Coronary artery (tissue), 2 donors: ENCODE measurements at regions not wholly inside any gene's neighbourhood (a gene's known extent, or its start where the extent isn't known, plus 50 kb on each side); places are given as distances from the start of the nearest gene placed in this dataset.

Experiments
- DNase-seq: peaks from one replicate; pipeline ENCODE4 v3.0.0-alpha.2; 2017; ENCODE audit warnings: low spot score
- H3K27ac ChIP-seq, 2 donors: fragments of 200-600 bp; sonication (generic); one replicate each; pipeline ENCODE4 v1.5.1; 2016 to 2019
- H3K4me3 ChIP-seq: fragments of 200-600 bp; sonication (generic); 2 replicates; pipeline ENCODE4 v1.5.1; 2016; ENCODE audit warnings: mild to moderate bottlenecking, moderate library complexity
- TF ChIP-seq, protein P1 (sequence below): fragments of 200-600 bp; sonication (generic); IDR thresholded peaks from one replicate; pipeline ENCODE4 v1.5.1; 2019; ENCODE audit warnings: antibody characterized with exemption

DNA sequence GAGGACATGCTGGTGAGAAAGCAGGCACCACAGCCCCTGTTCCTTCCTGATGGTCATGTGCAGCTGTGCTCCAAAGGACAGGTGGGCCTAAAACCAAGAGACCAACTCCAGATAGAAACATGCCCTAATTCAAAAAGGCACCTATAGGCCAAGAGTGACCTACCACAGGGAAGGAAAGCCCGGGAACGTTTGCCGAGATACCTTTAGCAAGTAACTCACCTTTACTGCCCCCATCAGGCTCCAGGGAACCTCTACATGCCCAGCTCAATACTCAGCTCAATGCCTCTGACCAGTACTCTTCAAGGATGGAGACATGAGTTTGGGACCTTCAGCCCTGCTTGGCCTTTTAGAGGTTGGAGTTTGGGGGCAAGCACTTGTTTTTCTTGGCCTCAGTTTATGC, 172.8 kb upstream of the FSTL4 start:
- TF ChIP-seq, protein P1, sequence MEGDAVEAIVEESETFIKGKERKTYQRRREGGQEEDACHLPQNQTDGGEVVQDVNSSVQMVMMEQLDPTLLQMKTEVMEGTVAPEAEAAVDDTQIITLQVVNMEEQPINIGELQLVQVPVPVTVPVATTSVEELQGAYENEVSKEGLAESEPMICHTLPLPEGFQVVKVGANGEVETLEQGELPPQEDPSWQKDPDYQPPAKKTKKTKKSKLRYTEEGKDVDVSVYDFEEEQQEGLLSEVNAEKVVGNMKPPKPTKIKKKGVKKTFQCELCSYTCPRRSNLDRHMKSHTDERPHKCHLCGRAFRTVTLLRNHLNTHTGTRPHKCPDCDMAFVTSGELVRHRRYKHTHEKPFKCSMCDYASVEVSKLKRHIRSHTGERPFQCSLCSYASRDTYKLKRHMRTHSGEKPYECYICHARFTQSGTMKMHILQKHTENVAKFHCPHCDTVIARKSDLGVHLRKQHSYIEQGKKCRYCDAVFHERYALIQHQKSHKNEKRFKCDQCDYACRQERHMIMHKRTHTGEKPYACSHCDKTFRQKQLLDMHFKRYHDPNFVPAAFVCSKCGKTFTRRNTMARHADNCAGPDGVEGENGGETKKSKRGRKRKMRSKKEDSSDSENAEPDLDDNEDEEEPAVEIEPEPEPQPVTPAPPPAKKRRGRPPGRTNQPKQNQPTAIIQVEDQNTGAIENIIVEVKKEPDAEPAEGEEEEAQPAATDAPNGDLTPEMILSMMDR, result no peak
- DNase-seq, result no peak
- no peak overlapping the region for H3K4me3 ChIP-seq

DNA sequence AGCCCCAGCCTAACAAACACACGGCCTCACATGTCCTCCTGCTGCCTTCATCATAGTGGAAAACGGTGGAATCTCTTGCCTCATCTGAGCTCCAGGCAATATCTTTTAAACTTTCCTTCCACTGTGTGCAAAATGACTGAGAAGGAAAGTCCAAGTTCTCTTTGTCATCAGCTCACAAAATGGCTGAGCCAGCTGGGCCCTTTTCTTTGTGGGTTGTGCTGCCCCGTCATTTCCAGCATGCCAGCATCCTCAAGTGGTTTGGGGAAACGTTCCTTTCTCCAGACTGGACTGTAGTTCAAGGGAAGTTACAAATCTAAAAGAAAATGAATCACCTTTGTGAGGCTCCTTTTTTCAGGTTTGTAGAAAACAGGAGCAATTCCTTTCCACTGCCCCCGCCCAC, 171.1 kb upstream of the FSTL4 start:
- Histone ChIP-seq H3K4me3 (no peak overlapping the region), H3K27ac (no peak overlapping the region)
- TF ChIP-seq, protein P1, result no peak
- DNase-seq, result no peak

More for the DNA sequence above, 172.8 kb upstream of the FSTL4 start:
- no peak overlapping the region for H3K27ac ChIP-seq

DNA sequence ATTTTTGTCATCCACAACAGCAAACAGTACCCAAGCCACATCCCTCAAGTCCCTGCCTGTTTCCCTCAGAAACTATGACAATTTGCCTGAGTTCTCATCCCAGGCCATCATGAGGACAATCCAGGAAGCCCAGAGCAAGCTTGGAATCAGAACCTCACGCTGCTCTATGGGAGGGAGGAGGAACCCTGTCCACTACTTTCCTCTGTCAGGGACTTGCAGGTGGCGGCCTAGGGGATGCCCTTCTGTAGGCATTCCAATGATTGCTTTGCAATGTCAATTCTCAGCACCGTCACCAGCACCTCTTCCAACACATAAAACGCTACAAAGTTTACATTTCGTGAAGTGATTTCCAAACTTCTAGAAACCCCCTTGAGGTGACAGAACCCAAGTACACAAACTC, 170.4 kb upstream of the FSTL4 start:
- Histone ChIP-seq H3K27ac (no peak overlapping the region), H3K4me3 (no peak overlapping the region)
- peak; percentile 40 for DNase-seq
- TF ChIP-seq, protein P1, result no peak

DNA sequence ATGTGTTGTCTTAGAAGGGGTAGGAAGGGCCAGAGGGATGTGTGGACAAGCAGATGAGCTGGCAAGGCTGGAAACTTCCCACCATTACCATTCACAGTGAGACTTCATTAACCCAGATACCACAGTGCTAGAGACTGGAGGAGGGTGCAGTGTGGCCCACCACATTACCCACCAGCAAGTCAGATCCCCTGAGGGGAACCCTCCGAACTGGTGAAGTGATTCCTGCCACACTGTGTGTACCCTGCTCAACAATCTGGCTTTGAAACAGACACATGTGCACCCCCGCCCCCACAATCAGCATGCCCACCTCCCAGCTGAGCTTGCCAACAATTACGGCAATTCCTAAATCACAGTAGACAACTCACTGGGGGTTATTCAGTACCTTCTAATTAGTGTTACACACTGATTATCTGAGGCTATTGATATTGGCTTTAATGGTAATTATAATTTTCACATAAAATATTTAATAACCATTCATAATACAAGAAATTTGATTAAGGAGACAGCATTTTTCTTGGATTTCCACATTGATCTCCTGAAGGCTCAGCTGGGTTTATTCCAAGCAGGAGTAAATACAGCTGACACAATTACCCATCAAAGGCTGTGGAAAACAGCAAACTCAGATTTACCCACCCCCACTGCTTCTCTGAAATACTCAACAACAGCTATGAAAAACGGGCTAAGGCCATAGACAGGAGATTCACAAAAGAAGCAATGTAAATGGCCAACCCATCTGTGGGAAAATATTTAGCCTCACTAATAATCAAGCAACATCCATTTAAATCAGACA, 169.3 kb upstream of the FSTL4 start:
- Histone ChIP-seq H3K4me3 (no peak overlapping the region), H3K27ac (no peak overlapping the region)
- peak; percentile 58 for DNase-seq
- TF ChIP-seq, protein P1, result no peak

DNA sequence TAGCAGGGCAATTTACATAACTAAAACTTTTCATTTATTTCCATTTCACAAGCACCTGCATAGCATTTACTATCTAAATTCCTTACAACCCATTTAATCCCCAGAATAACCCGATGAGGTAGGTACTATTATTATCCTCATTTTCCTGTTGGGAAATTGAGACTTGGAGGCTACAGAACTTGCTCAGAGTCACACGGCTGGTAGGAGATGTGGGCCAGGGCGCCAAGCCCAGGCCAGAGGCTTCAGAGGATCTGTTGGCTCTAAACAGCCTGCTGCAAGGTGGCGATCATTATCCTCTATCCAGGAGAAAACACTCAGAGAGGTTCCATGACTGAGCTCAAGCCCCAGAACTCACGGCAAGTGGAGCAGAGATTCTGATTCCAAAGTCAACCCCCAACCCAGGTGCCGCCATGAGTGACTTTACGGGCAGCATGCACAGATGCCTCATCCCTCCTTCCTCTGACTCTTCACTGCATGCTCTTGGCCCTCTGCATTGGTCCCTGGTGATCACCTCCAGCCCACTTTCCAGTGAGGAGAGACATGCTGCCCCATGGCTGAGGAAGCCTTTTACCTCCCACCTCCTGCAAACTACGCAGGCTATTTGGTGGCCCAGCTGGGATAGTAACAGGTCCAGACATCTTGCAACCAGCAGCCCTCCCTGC, 168.4 kb upstream of the FSTL4 start:
- TF ChIP-seq, protein P1, result no peak
- no peak overlapping the region for H3K4me3 ChIP-seq
- H3K27ac ChIP-seq, result no peak overlapping the region
- peak; percentile 40 for DNase-seq

DNA sequence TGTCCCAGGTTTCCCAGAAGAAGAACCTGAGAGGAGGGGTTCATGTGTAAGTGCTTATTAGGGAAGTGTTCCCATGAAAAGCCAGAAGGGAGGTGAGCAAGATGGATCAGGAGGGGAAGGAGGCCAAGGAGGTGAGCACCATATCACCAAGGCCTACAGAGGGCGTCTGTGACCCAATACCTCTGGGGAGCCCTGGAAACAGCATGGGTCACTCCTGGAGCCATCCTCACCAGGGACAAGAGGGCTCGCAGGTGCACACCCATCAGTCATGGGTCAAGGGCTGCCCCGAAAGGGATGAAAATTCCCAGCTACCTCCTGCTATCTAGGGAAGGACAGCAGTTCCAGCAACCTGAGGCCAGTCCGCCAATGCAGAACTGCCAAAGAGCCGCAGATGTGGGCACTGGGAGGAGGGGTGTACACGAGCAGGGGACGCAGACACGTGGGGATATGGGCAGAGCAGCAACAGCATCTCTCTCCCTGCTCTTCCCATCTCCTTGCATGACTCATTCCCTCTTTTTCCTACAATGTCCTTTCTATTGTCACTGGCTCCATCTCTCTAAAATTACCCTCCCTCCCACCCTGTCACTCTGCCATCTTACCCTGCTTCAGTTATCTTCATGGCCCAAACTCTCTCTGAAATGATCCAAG, 167.6 kb upstream of the FSTL4 start:
- Histone ChIP-seq H3K27ac (no peak overlapping the region), H3K4me3 (no peak overlapping the region)
- TF ChIP-seq, protein P1, result no peak
- peak; percentile 38 for DNase-seq
